LNCaP clone FGC (cell line): ENCODE measurements at regions not wholly inside any gene's neighbourhood (a gene's known extent, or its start where the extent isn't known, plus 50 kb on each side); places are given as distances from the start of the nearest gene placed in this dataset.
A peak's percentile ranks its signal among the peaks of the same experiment; 100 is the strongest.

Source experiments
- DNase-seq: peaks from one replicate; pipeline ENCODE4 v3.0.0-alpha.2; 2011; ENCODE audit warnings: low read depth
- H3K4me3 ChIP-seq: 2 replicates; pipeline ENCODE4 v1.5.1; 2011; ENCODE audit warnings: mild to moderate bottlenecking, low read depth, low read length, control low read depth
- CTCF ChIP-seq: IDR thresholded peaks from 2 replicates; pipeline ENCODE4 v1.5.1; 2012; ENCODE audit warnings: mild to moderate bottlenecking; ENCODE audit not compliant: control insufficient read depth, insufficient read depth; ENCODE audit errors: extremely low read depth

- H3K4me3 ChIP-seq = no peak overlapping the region
- TF ChIP-seq CTCF = no peak
- no peak for DNase-seq
These were observed 206.5 kb upstream of the PGR start for GRCh38 chr11:101336155-101336554.

- H3K4me3 ChIP-seq = no peak overlapping the region
- no peak for DNase-seq
- no peak for TF ChIP-seq CTCF
These were observed 205.0 kb upstream of the PGR start for GRCh38 chr11:101334581-101334980.

- TF ChIP-seq CTCF = no peak
- H3K4me3 ChIP-seq = no peak overlapping the region
- DNase-seq = no peak
These were observed 201.8 kb upstream of the PGR start for GRCh38 chr11:101331411-101331810.

- H3K4me3 ChIP-seq = no peak overlapping the region
- DNase-seq = peak; percentile 39
- TF ChIP-seq CTCF = no peak
These were observed 198.3 kb upstream of the PGR start for GRCh38 chr11:101327908-101328307.

- no peak overlapping the region for H3K4me3 ChIP-seq
- DNase-seq = no peak
- TF ChIP-seq CTCF = no peak
These were observed 196.5 kb upstream of the PGR start for GRCh38 chr11:101326141-101326540.

GRCh38 chr11:101323997-101324396 lies 194.4 kb upstream of the PGR start:
- no peak overlapping the region for H3K4me3 ChIP-seq
- no peak for DNase-seq
- peak; percentile 47 for TF ChIP-seq CTCF

- TF ChIP-seq CTCF = no peak
- H3K4me3 ChIP-seq = no peak overlapping the region
- no peak for DNase-seq
These were observed 191.6 kb upstream of the PGR start for GRCh38 chr11:101321222-101321621.
